H9 (cell line): ENCODE measurements at regions not wholly inside any gene's neighbourhood (a gene's known extent, or its start where the extent isn't known, plus 50 kb on each side); places are given as distances from the start of the nearest gene placed in this dataset.

Experiments
- DNase-seq: peaks from one replicate; pipeline ENCODE4 v3.0.0-alpha.2; 2017
- H2AFZ ChIP-seq: one replicate; pipeline ENCODE4 v1.6.1; 2013; ENCODE audit warnings: mild to moderate bottlenecking, low read length, control low read depth, moderate library complexity
- H2AK5ac ChIP-seq: 2 replicates; pipeline ENCODE4 v1.6.1; 2013; ENCODE audit warnings: low read length, control low read depth, mixed read lengths; ENCODE audit not compliant: insufficient read length
- H2BK120ac ChIP-seq: one replicate; pipeline ENCODE4 v1.6.1; 2013; ENCODE audit warnings: low read depth, mild to moderate bottlenecking, low read length, control low read depth, inconsistent platforms; ENCODE audit not compliant: poor library complexity, severe bottlenecking
- H2BK12ac ChIP-seq: 2 replicates; pipeline ENCODE4 v1.6.1; 2013; ENCODE audit warnings: low read length, control low read depth, mixed read lengths, low read depth; ENCODE audit not compliant: insufficient read length
- H2BK15ac ChIP-seq: 2 replicates; pipeline ENCODE4 v1.6.1; 2013; ENCODE audit warnings: low read depth, low read length, control low read depth
- H2BK20ac ChIP-seq: one replicate; pipeline ENCODE4 v1.6.1; 2013; ENCODE audit warnings: low read depth, mild to moderate bottlenecking, low read length, control low read depth, inconsistent platforms; ENCODE audit not compliant: poor library complexity, severe bottlenecking
- H2BK5ac ChIP-seq: 2 replicates; pipeline ENCODE4 v1.6.1; 2013; ENCODE audit warnings: low read length, control low read depth, mixed read lengths; ENCODE audit not compliant: insufficient read length
- H3K14ac ChIP-seq: 2 replicates; pipeline ENCODE4 v1.6.1; 2013; ENCODE audit warnings: low read length, control low read depth; ENCODE audit not compliant: insufficient read depth
- H3K18ac ChIP-seq: 2 replicates; pipeline ENCODE4 v1.6.1; 2013; ENCODE audit warnings: low read depth, mild to moderate bottlenecking, mixed read lengths, low read length, control low read depth; ENCODE audit not compliant: insufficient read length
- H3K23ac ChIP-seq: 2 replicates; pipeline ENCODE4 v1.6.1; 2013; ENCODE audit warnings: low read length, control low read depth, mixed read lengths, low read depth; ENCODE audit not compliant: insufficient read length
- H3K23me2 ChIP-seq: 2 replicates; pipeline ENCODE4 v1.6.1; 2013; ENCODE audit warnings: low read depth, mild to moderate bottlenecking, mixed read lengths, low read length, control low read depth; ENCODE audit not compliant: insufficient read length, poor library complexity, severe bottlenecking
- H3K27ac ChIP-seq: 2 replicates; pipeline ENCODE4 v1.5.1; 2013; ENCODE audit warnings: low read length, control low read depth, mixed read lengths, low read depth; ENCODE audit not compliant: insufficient read length
- H3K27me3 ChIP-seq: 2 replicates; pipeline ENCODE4 v1.6.1; 2013; ENCODE audit warnings: low read length, control low read depth, inconsistent platforms; ENCODE audit not compliant: insufficient read depth
- H3K4ac ChIP-seq: 2 replicates; pipeline ENCODE4 v1.6.1; 2013; ENCODE audit warnings: low read depth, mild to moderate bottlenecking, control low read depth, inconsistent platforms, low read length, moderate library complexity
- H3K4me1 ChIP-seq: 2 replicates; pipeline ENCODE4 v1.6.1; 2013; ENCODE audit warnings: low read length, control low read depth, inconsistent platforms; ENCODE audit not compliant: insufficient read depth
- H3K4me2 ChIP-seq: 2 replicates; pipeline ENCODE4 v1.6.1; 2013; ENCODE audit warnings: low read length, control low read depth, mixed read lengths; ENCODE audit not compliant: insufficient read length, insufficient read depth
- H3K56ac ChIP-seq: 2 replicates; pipeline ENCODE4 v1.6.1; 2013; ENCODE audit warnings: low read depth, mild to moderate bottlenecking, mixed read lengths, low read length, control low read depth; ENCODE audit not compliant: insufficient read length
- H3K79me1 ChIP-seq: 2 replicates; pipeline ENCODE4 v1.6.1; 2013; ENCODE audit warnings: low read depth, mild to moderate bottlenecking, moderate library complexity, low read length, control low read depth, inconsistent platforms; ENCODE audit not compliant: insufficient read depth, poor library complexity, severe bottlenecking
- H3K79me2 ChIP-seq: 2 replicates; pipeline ENCODE4 v1.6.1; 2013; ENCODE audit warnings: low read length, control low read depth, inconsistent platforms; ENCODE audit not compliant: insufficient read depth
- H3K9ac ChIP-seq: 2 replicates; pipeline ENCODE4 v1.6.1; 2013; ENCODE audit warnings: low read length, control low read depth, mixed read lengths; ENCODE audit not compliant: insufficient read length; ENCODE audit errors: extremely low read depth
- H3K9me3 ChIP-seq: one replicate; pipeline ENCODE4 v1.6.1; 2013; ENCODE audit warnings: low read depth, low read length, inconsistent platforms; ENCODE audit not compliant: control insufficient read depth
- H3T11ph ChIP-seq: one replicate; pipeline ENCODE4 v1.6.1; 2013; ENCODE audit warnings: mild to moderate bottlenecking, low read length, control low read depth, inconsistent platforms
- H4K20me1 ChIP-seq: one replicate; pipeline ENCODE4 v1.6.1; 2013; ENCODE audit not compliant: control insufficient read depth, insufficient read length, insufficient read depth
- H4K5ac ChIP-seq: 2 replicates; pipeline ENCODE4 v1.6.1; 2013; ENCODE audit warnings: low read depth, mild to moderate bottlenecking, mixed read lengths, low read length, control low read depth; ENCODE audit not compliant: insufficient read length
- H4K8ac ChIP-seq: replicated peaks from 2 replicates; pipeline ENCODE4 v1.6.1; 2013; ENCODE audit warnings: low read length, control low read depth, mixed read lengths, low read depth; ENCODE audit not compliant: insufficient read length
- H4K91ac ChIP-seq: 2 replicates; pipeline ENCODE4 v1.6.1; 2013; ENCODE audit warnings: low read depth, mild to moderate bottlenecking, moderate library complexity, mixed read lengths, low read length, control low read depth; ENCODE audit not compliant: insufficient read length
- H3K27ac Mint-ChIP-seq, 3 experiments: 2 replicates in 2 of 3; 3 replicates in 1 of 3; pipeline ENCODE4 v1.8.0; 2020 to 2021; ENCODE audit warnings: mixed read lengths in 3 of 3, mild to moderate bottlenecking in 1 of 3, moderate library complexity in 1 of 3
- H3K27me3 Mint-ChIP-seq: 2 replicates; pipeline ENCODE4 v1.8.0; 2021; ENCODE audit warnings: low read depth, mild to moderate bottlenecking, moderate library complexity, mixed read lengths
- H3K36me3 Mint-ChIP-seq, 3 experiments: 2 replicates in 2 of 3; 3 replicates in 1 of 3; pipeline ENCODE4 v1.8.0; 2020 to 2021; ENCODE audit warnings: low read depth in 3 of 3, mixed read lengths in 3 of 3; ENCODE audit not compliant: insufficient read depth in 1 of 3
- H3K4me1 Mint-ChIP-seq, 2 experiments: 2 replicates each; pipeline ENCODE4 v1.8.0; 2020; ENCODE audit warnings: mixed read lengths in 2 of 2
- H3K4me3 Mint-ChIP-seq, 2 experiments: 2 replicates in 1 of 2; 3 replicates in 1 of 2; pipeline ENCODE4 v1.8.0; 2020 to 2021; ENCODE audit warnings: mild to moderate bottlenecking in 2 of 2, mixed read lengths in 2 of 2, moderate library complexity in 1 of 2
- H3K9me3 Mint-ChIP-seq, 2 experiments: 2 replicates in 1 of 2; 3 replicates in 1 of 2; pipeline ENCODE4 v1.8.0; 2020; ENCODE audit warnings: mild to moderate bottlenecking in 2 of 2, mixed read lengths in 2 of 2, moderate library complexity in 1 of 2
- CTCF ChIP-seq: fragments of 200-600 bp; sonication (generic); conservative IDR thresholded peaks from 3 replicates; pipeline ENCODE4 v1.8.0; 2021; ENCODE audit warnings: antibody characterized with exemption, mild to moderate bottlenecking
- WGBS: extraction: QIAGEN DNeasy Blood & Tissue Kit; methylation state at CpG from one replicate; pipeline ENCODE4 v1.1.7; 2013; ENCODE audit warnings: missing lambda C conversion rate, low lambda C conversion rate, mixed read lengths; ENCODE audit not compliant: insufficient read length; ENCODE audit errors: extremely low coverage; 5-methylcytosine and 5-hydroxymethylcytosine counted together

GRCh38 chr7:67813621-67814292 is 817.1 kb downstream of the TYW1 start:
- H4K5ac ChIP-seq: no peak overlapping the region

More at GRCh38 chr7:67813621-67814292, 817.1 kb downstream of the TYW1 start:
- no peak overlapping the region for H2BK120ac ChIP-seq
- no peak overlapping the region for H4K91ac ChIP-seq
- H3K14ac ChIP-seq: no peak overlapping the region
- no peak for TF ChIP-seq CTCF
- H2BK15ac ChIP-seq: no peak overlapping the region
- no peak overlapping the region for H3K27ac ChIP-seq
- Mint-ChIP-seq H3K27ac (0 out of 7 replicates have a peak overlapping the region, but pooled peaks of 1 of the 3 experiments have one; percentile 29), H3K4me3 (no peak overlapping the region), H3K4me1 (peaks cover 0 to 2% of the 10 kb centered on the region in 2 experiments; a peak in 2 of 4 replicates), H3K27me3 (peaks cover 1% of the 10 kb centered on the region), H3K36me3 (peaks cover 0 to 5% (median 0%) of the 10 kb centered on the region in 3 experiments; a peak in 3 of 7 replicates), H3K9me3 (peaks cover 0 to 2% of the 10 kb centered on the region in 2 experiments; a peak in 1 of 5 replicates)
- no peaks in the 10 kb centered on the region for H3K4me1 ChIP-seq
- no peaks in the 10 kb centered on the region for H4K20me1 ChIP-seq
- no peak overlapping the region for H3K56ac ChIP-seq
- H2BK12ac ChIP-seq: no peak overlapping the region
- H2AFZ ChIP-seq: no peak overlapping the region
- no peak overlapping the region for H2AK5ac ChIP-seq
- no peak overlapping the region for H4K8ac ChIP-seq
- H3T11ph ChIP-seq: no peak overlapping the region
- H2BK5ac ChIP-seq: no peak overlapping the region
- whole genome bisulfite sequencing: no CpG with 5 or more reads among the region's 9 CpGs
- no peak for DNase-seq
- no peaks in the 10 kb centered on the region for H3K9me3 ChIP-seq
- H3K4me2 ChIP-seq: no peak overlapping the region
- no peak overlapping the region for H3K4ac ChIP-seq
- H3K18ac ChIP-seq: no peak overlapping the region
- H3K23ac ChIP-seq: no peak overlapping the region
- no peak overlapping the region for H2BK20ac ChIP-seq
- no peak overlapping the region for H3K9ac ChIP-seq
- no peaks in the 10 kb centered on the region for H3K23me2 ChIP-seq
- no peaks in the 10 kb centered on the region for H3K27me3 ChIP-seq
- no peaks in the 10 kb centered on the region for H3K79me2 ChIP-seq
- H3K79me1 ChIP-seq: no peaks in the 10 kb centered on the region
